ENCODE measurements at regions not wholly inside any gene's neighbourhood (a gene's known extent, or its start where the extent isn't known, plus 50 kb on each side); places are given as distances from the start of the nearest gene placed in this dataset.

GRCh38 chr6:128827675-128828464, 55.1 kb upstream of the LAMA2 start:
- DNase-seq (ENCODE audit: low spot score): no peak
- H3K27ac Mint-ChIP-seq (ENCODE audit: unreplicated experiment): no peak overlapping the region
- H3K9me3 Mint-ChIP-seq (ENCODE audit: unreplicated experiment): no peaks in the 10 kb centered on the region
- peaks cover 3% of the 10 kb centered on the region for H3K36me3 Mint-ChIP-seq (ENCODE audit: low read depth, unreplicated experiment)
- peaks cover 6% of the 10 kb centered on the region for H3K27me3 Mint-ChIP-seq (ENCODE audit: unreplicated experiment)
- H3K4me3 Mint-ChIP-seq (ENCODE audit: unreplicated experiment): no peak overlapping the region
- TF ChIP-seq CTCF (IDR thresholded peaks at IDR 0.05; ENCODE audit: unreplicated experiment): no peak
- H3K4me1 Mint-ChIP-seq (ENCODE audit: unreplicated experiment): no peaks in the 10 kb centered on the region

DNA sequence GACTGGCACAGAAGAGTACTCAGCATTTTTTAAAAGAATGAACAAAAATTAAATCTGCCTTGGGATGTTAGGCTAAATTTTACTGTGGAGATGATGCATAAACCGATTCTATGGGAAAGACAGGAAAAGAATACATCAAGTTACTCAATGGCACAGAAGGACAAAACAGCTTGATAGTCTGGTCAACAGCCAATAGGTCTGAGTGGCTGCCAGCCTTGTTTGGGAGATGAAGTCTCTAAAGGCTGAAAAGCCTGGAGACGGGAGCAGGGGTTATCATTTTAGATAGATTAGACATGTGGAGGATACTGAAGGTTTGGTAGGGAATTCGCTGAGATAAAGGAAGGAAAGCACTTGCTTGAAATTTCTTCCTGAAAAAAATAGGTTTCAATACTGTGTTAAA, 56.3 kb upstream of the LAMA2 start:
- TF ChIP-seq CTCF (IDR thresholded peaks at IDR 0.05; ENCODE audit: unreplicated experiment): no peak
- Mint-ChIP-seq H3K4me3 (ENCODE audit: unreplicated experiment) (no peak overlapping the region), H3K27ac (ENCODE audit: unreplicated experiment) (no peak overlapping the region), H3K9me3 (ENCODE audit: unreplicated experiment) (no peaks in the 10 kb centered on the region), H3K27me3 (ENCODE audit: unreplicated experiment) (peaks cover 3% of the 10 kb centered on the region), H3K36me3 (ENCODE audit: low read depth, unreplicated experiment) (peaks cover 3% of the 10 kb centered on the region), H3K4me1 (ENCODE audit: unreplicated experiment) (no peaks in the 10 kb centered on the region)
- DNase-seq (ENCODE audit: low spot score): no peak

DNA sequence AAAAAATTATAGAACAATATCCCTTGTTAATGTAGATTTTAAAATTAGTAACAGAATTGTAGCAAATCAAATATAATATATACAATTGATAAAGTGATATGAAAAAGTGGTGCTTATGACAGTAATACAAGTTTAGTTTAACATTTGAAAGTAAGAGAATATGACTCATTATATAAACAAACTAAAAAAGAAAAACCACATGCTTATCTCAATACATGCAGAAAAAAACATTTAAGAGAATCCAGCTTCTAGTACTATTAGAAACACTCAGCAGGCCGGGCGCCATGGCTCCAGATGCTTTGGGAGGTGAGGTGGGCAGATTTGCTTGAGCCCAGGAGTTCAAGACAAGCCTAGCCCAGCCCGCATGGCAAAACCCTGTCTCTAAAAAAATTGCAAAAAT, 60.7 kb upstream of the LAMA2 start:
- H3K27ac Mint-ChIP-seq (ENCODE audit: unreplicated experiment): no peak overlapping the region

DNA sequence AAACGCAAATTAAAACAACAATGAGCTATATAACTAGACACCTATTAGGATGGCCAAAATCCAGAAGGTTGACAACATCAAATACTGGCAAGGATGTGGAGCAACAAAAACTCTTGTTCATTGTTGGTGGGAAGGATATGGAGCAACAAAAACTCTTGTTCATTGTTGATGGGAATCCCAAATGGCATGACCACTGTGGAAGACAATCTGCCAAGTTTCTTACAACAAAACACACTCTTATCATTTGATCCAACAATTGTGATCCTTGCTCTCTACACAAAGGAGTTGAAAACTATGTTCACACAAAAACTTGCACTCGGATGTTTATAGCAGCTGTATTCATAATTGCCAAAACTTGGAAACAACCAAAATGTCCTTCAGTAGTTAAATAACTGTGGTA, 61.8 kb upstream of the LAMA2 start:
- no peaks in the 10 kb centered on the region for H3K36me3 Mint-ChIP-seq (ENCODE audit: low read depth, unreplicated experiment)
- no peak overlapping the region for H3K27ac Mint-ChIP-seq (ENCODE audit: unreplicated experiment)
- no peak for TF ChIP-seq CTCF (IDR thresholded peaks at IDR 0.05; ENCODE audit: unreplicated experiment)

More for the DNA sequence above, 60.7 kb upstream of the LAMA2 start:
- H3K9me3 Mint-ChIP-seq (ENCODE audit: unreplicated experiment): no peaks in the 10 kb centered on the region
- H3K27me3 Mint-ChIP-seq (ENCODE audit: unreplicated experiment): no peaks in the 10 kb centered on the region
- H3K4me3 Mint-ChIP-seq (ENCODE audit: unreplicated experiment): no peak overlapping the region
- no peaks in the 10 kb centered on the region for H3K36me3 Mint-ChIP-seq (ENCODE audit: low read depth, unreplicated experiment)
- no peaks in the 10 kb centered on the region for H3K4me1 Mint-ChIP-seq (ENCODE audit: unreplicated experiment)
- no peak for DNase-seq (ENCODE audit: low spot score)
- TF ChIP-seq CTCF (IDR thresholded peaks at IDR 0.05; ENCODE audit: unreplicated experiment): no peak

GRCh38 chr6:128808856-128809255, 74.1 kb upstream of the LAMA2 start:
- Mint-ChIP-seq H3K4me3 (ENCODE audit: unreplicated experiment) (no peak overlapping the region), H3K36me3 (ENCODE audit: low read depth, unreplicated experiment) (no peaks in the 10 kb centered on the region), H3K9me3 (ENCODE audit: unreplicated experiment) (no peaks in the 10 kb centered on the region), H3K27me3 (ENCODE audit: unreplicated experiment) (no peaks in the 10 kb centered on the region), H3K27ac (ENCODE audit: unreplicated experiment) (no peak overlapping the region), H3K4me1 (ENCODE audit: unreplicated experiment) (no peaks in the 10 kb centered on the region)
- DNase-seq (ENCODE audit: low spot score): no peak
- no peak for TF ChIP-seq CTCF (IDR thresholded peaks at IDR 0.05; ENCODE audit: unreplicated experiment)

More for the DNA sequence above, 61.8 kb upstream of the LAMA2 start:
- no peaks in the 10 kb centered on the region for H3K27me3 Mint-ChIP-seq (ENCODE audit: unreplicated experiment)
- no peaks in the 10 kb centered on the region for H3K4me1 Mint-ChIP-seq (ENCODE audit: unreplicated experiment)
- DNase-seq (ENCODE audit: low spot score): no peak
- no peak overlapping the region for H3K4me3 Mint-ChIP-seq (ENCODE audit: unreplicated experiment)
- no peaks in the 10 kb centered on the region for H3K9me3 Mint-ChIP-seq (ENCODE audit: unreplicated experiment)
